ENCODE measurements at regions not wholly inside any gene's neighbourhood (a gene's known extent, or its start where the extent isn't known, plus 50 kb on each side); places are given as distances from the start of the nearest gene placed in this dataset.

- TF ChIP-seq CEBPG (CRISPR knock-in tag; IDR thresholded peaks at IDR 0.05) (no peak), CEBPG (tag; conservative IDR thresholded peaks at IDR 0.05 in 1 of 2, IDR thresholded peaks at IDR 0.05 in 1 of 2) (no peak), SREBF2 (CRISPR knock-in tag; IDR thresholded peaks at IDR 0.05) (no peak), ATF2 (CRISPR knock-in tag; IDR thresholded peaks at IDR 0.05) (no peak), MYC (IDR thresholded peaks at IDR 0.05; ENCODE audit: low read depth, low read length) (no peak), MYC (CRISPR knock-in tag; IDR thresholded peaks at IDR 0.05; ENCODE audit: borderline replicate concordance, low read depth) (no peak), POLR2A (conservative IDR thresholded peaks at IDR 0.05) (no peak), ZFP91 (CRISPR knock-in tag; IDR thresholded peaks at IDR 0.05) (no peak)
Measured at GRCh38 chr10:128429835-128430513, 303.8 kb upstream of the MKI67 start.

All from K562 (cell line).